Keratinocyte (primary cell): ENCODE measurements at regions not wholly inside any gene's neighbourhood (a gene's known extent, or its start where the extent isn't known, plus 50 kb on each side); places are given as distances from the start of the nearest gene placed in this dataset.

ENCODE experiments used
- DNase-seq: peaks from one replicate; pipeline ENCODE4 v3.0.0-alpha.2; 2011; ENCODE audit warnings: low read depth, missing footprints, low spot score
- FAIRE-seq: peaks from 2 replicates; lab custom pipeline; 2011; peaks lifted over from hg19 to GRCh38; lab: Jason Lieb, UNC
- H2AFZ ChIP-seq: 2 replicates; pipeline ENCODE4 v1.6.0; 2012; ENCODE audit warnings: low read length, control low read depth, inconsistent platforms; ENCODE audit not compliant: control insufficient read depth
- H3K27ac ChIP-seq: 2 replicates; pipeline ENCODE4 v1.5.1; 2011; ENCODE audit warnings: low read length; ENCODE audit not compliant: control insufficient read depth, insufficient read depth
- H3K27me3 ChIP-seq: 3 replicates; pipeline ENCODE4 v1.6.0; 2011; ENCODE audit warnings: low read length; ENCODE audit not compliant: control insufficient read depth, insufficient read depth; ENCODE audit errors: extremely low read depth
- H3K36me3 ChIP-seq, 2 experiments: 2 replicates in 1 of 2; 3 replicates in 1 of 2; pipeline ENCODE4 v1.5.1; 2011; ENCODE audit warnings: low read length in 2 of 2, mild to moderate bottlenecking in 1 of 2; ENCODE audit not compliant: control insufficient read depth in 2 of 2, insufficient read depth in 2 of 2; ENCODE audit errors: extremely low read depth in 1 of 2
- H3K4me1 ChIP-seq: 3 replicates; pipeline ENCODE4 v1.5.1; 2011; ENCODE audit warnings: low read length; ENCODE audit not compliant: control insufficient read depth, insufficient read depth; ENCODE audit errors: extremely low read depth
- H3K4me2 ChIP-seq: 3 replicates; pipeline ENCODE4 v1.6.0; 2011; ENCODE audit warnings: low read depth, low read length; ENCODE audit not compliant: control insufficient read depth, insufficient read depth; ENCODE audit errors: extremely low read depth
- H3K4me3 ChIP-seq, 3 experiments: fragments of 200-600 bp in 1 of 3; sonication (generic) in 1 of 3; 2 replicates in 2 of 3; 3 replicates in 1 of 3; pipeline ENCODE4 v1.5.1; 2011 to 2016; ENCODE audit warnings: low read length in 3 of 3, mild to moderate bottlenecking in 3 of 3, control low read depth in 2 of 3, inconsistent platforms in 1 of 3, low read depth in 1 of 3, mixed read lengths in 1 of 3, mixed run types in 1 of 3, moderate library complexity in 1 of 3; ENCODE audit not compliant: control insufficient read depth in 2 of 3, insufficient read depth in 2 of 3; ENCODE audit errors: extremely low read depth in 1 of 3
- H3K79me2 ChIP-seq: 2 replicates; pipeline ENCODE4 v1.6.0; 2012; ENCODE audit warnings: low read length; ENCODE audit not compliant: control insufficient read depth, insufficient read depth
- H3K9ac ChIP-seq: 3 replicates; pipeline ENCODE4 v1.6.0; 2011; ENCODE audit warnings: low read length; ENCODE audit not compliant: control insufficient read depth, insufficient read depth; ENCODE audit errors: extremely low read depth
- H3K9me1 ChIP-seq: 3 replicates; pipeline ENCODE4 v1.6.0; 2011; ENCODE audit warnings: low read length; ENCODE audit not compliant: control insufficient read depth, insufficient read depth; ENCODE audit errors: extremely low read depth
- H3K9me3 ChIP-seq: 2 replicates; pipeline ENCODE4 v1.5.1; 2012; ENCODE audit warnings: low read depth, low read length; ENCODE audit not compliant: control insufficient read depth
- H4K20me1 ChIP-seq: 3 replicates; pipeline ENCODE4 v1.6.0; 2011; ENCODE audit warnings: low read length; ENCODE audit not compliant: control insufficient read depth, insufficient read depth; ENCODE audit errors: extremely low read depth
- CTCF ChIP-seq, 3 experiments: IDR thresholded peaks in 1 of 3; conservative IDR thresholded peaks in 1 of 3; optimal IDR thresholded peaks in 1 of 3; 2 replicates in 2 of 3; 3 replicates in 1 of 3; pipeline versions ENCODE3 to v1.5.1; 2011; ENCODE audit warnings: low read length in 3 of 3, mild to moderate bottlenecking in 3 of 3, moderate library complexity in 2 of 3, control low read depth in 1 of 3, inconsistent platforms in 1 of 3; ENCODE audit not compliant: insufficient read depth in 2 of 3; ENCODE audit errors: extremely low read depth in 1 of 3
- EZH2 ChIP-seq: IDR thresholded peaks from one replicate; pipeline ENCODE4 v1.6.1; 2012; ENCODE audit warnings: inconsistent platforms, mild to moderate bottlenecking, low read length, moderate library complexity
- dilution Hi-C: fragments of 300-500 bp; cut with MboI; formaldehyde crosslinking; loops from one replicate; pipeline ENCODE4 v1.7.0; 2020; ENCODE audit warnings: low sequenced_read_pairs; ENCODE audit not compliant: extremely low pct_ligation_motif_present

- TF ChIP-seq CTCF (optimal IDR thresholded peaks at IDR 0.05 in 1 of 3, IDR thresholded peaks at IDR 0.05 in 1 of 3, conservative IDR thresholded peaks at IDR 0.05 in 1 of 3; ENCODE audit: extremely low read depth in 1 of 3, insufficient read depth in 2 of 3, low read length in 3 of 3), result no peak
- no peak for TF ChIP-seq EZH2
- Histone ChIP-seq H3K4me2 (no peak overlapping the region), H3K27ac (no peak overlapping the region), H3K9me1 (no peaks in the 10 kb centered on the region), H3K4me1 (no peaks in the 10 kb centered on the region), H3K4me3 (no peak overlapping the region), H3K9me3 (no peaks in the 10 kb centered on the region), H3K79me2 (no peaks in the 10 kb centered on the region), H2AFZ (no peak overlapping the region), H3K27me3 (no peaks in the 10 kb centered on the region), H3K36me3 (no peaks in the 10 kb centered on the region), H3K9ac (no peak overlapping the region), H4K20me1 (no peaks in the 10 kb centered on the region)
- DNase-seq (no peak), FAIRE-seq (no peak)
- dilution Hi-C loops, result no loop called here
These were observed 510.4 kb upstream of the CNTNAP5 start for GRCh38 chr2:123514613-123515207.

- Histone ChIP-seq H3K27me3 (no peaks in the 10 kb centered on the region), H3K4me2 (no peak overlapping the region), H3K9ac (no peak overlapping the region), H3K4me3 (no peak overlapping the region), H3K36me3 (no peaks in the 10 kb centered on the region), H3K27ac (no peak overlapping the region), H3K9me3 (no peaks in the 10 kb centered on the region), H3K4me1 (no peaks in the 10 kb centered on the region), H3K79me2 (no peaks in the 10 kb centered on the region), H2AFZ (no peak overlapping the region), H4K20me1 (no peaks in the 10 kb centered on the region), H3K9me1 (no peaks in the 10 kb centered on the region)
- DNase-seq (no peak), FAIRE-seq (no peak)
- dilution Hi-C loops, result no loop called here
- TF ChIP-seq EZH2, result no peak
- TF ChIP-seq CTCF (optimal IDR thresholded peaks at IDR 0.05 in 1 of 3, IDR thresholded peaks at IDR 0.05 in 1 of 3, conservative IDR thresholded peaks at IDR 0.05 in 1 of 3; ENCODE audit: extremely low read depth in 1 of 3, insufficient read depth in 2 of 3, low read length in 3 of 3), result no peak
These were observed 506.7 kb upstream of the CNTNAP5 start for GRCh38 chr2:123518367-123518766.
